ENCODE measurements at regions not wholly inside any gene's neighbourhood (a gene's known extent, or its start where the extent isn't known, plus 50 kb on each side); places are given as distances from the start of the nearest gene placed in this dataset.

DNA sequence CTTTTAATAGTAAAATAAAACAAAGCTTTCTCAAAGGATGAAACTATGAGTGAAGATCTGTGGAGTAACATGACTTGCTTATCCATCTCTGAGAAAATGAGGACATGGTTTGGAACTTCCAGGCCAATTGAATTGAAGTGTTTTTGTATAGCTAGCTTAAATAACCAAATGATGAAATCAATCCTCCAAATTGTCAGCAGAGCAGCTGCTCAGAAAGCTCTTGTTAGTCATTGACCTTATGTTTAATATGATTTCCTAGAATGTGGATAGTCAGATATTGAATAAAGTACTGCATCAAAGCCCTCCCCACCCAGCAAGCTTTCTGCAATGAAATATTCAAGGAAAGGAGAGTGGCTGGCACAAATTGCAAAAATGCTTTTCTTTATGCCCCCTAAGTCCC lies 437.2 kb downstream of the MFSD1 start:
- H3K27ac Mint-ChIP-seq (ENCODE audit: unreplicated experiment) = no peak overlapping the region
- TF ChIP-seq, protein P1, sequence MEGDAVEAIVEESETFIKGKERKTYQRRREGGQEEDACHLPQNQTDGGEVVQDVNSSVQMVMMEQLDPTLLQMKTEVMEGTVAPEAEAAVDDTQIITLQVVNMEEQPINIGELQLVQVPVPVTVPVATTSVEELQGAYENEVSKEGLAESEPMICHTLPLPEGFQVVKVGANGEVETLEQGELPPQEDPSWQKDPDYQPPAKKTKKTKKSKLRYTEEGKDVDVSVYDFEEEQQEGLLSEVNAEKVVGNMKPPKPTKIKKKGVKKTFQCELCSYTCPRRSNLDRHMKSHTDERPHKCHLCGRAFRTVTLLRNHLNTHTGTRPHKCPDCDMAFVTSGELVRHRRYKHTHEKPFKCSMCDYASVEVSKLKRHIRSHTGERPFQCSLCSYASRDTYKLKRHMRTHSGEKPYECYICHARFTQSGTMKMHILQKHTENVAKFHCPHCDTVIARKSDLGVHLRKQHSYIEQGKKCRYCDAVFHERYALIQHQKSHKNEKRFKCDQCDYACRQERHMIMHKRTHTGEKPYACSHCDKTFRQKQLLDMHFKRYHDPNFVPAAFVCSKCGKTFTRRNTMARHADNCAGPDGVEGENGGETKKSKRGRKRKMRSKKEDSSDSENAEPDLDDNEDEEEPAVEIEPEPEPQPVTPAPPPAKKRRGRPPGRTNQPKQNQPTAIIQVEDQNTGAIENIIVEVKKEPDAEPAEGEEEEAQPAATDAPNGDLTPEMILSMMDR (IDR thresholded peaks at IDR 0.05; ENCODE audit: partially characterized antibody, unreplicated experiment) = no peak

DNA sequence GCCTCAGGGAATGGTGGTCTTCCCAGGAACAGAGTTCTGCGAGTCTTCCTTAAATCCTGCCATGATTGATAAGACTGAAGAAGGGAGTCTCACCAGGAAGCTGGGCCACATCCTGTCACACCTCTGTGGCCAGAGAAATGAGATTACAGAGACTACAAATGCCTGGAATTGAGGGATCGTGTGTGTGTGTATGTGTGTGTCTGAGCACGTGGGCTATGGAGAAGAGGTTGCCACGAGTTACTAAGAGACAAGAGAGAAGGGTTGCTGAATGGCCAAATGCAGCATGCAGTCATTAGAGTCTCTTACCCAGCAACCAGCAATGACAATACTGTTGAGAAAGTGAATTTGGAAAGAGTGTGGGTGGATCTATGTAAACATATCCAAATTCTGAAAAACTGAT lies 443.1 kb downstream of the MFSD1 start:
- Mint-ChIP-seq H3K9me3 (ENCODE audit: unreplicated experiment) (no peaks in the 10 kb centered on the region), H3K36me3 (ENCODE audit: unreplicated experiment) (no peaks in the 10 kb centered on the region), H3K27ac (ENCODE audit: unreplicated experiment) (no peak overlapping the region), H3K4me1 (ENCODE audit: low read depth, unreplicated experiment) (no peaks in the 10 kb centered on the region), H3K4me3 (ENCODE audit: unreplicated experiment) (no peak overlapping the region), H3K27me3 (ENCODE audit: unreplicated experiment) (no peaks in the 10 kb centered on the region)
- no peak for DNase-seq
- TF ChIP-seq, protein P1 (IDR thresholded peaks at IDR 0.05; ENCODE audit: partially characterized antibody, unreplicated experiment) = no peak

More for the DNA sequence above, 437.2 kb downstream of the MFSD1 start:
- Mint-ChIP-seq H3K36me3 (ENCODE audit: unreplicated experiment) (no peaks in the 10 kb centered on the region), H3K4me3 (ENCODE audit: unreplicated experiment) (no peak overlapping the region), H3K4me1 (ENCODE audit: low read depth, unreplicated experiment) (no peaks in the 10 kb centered on the region), H3K9me3 (ENCODE audit: unreplicated experiment) (no peaks in the 10 kb centered on the region), H3K27me3 (ENCODE audit: unreplicated experiment) (no peaks in the 10 kb centered on the region)
- DNase-seq = no peak

DNA sequence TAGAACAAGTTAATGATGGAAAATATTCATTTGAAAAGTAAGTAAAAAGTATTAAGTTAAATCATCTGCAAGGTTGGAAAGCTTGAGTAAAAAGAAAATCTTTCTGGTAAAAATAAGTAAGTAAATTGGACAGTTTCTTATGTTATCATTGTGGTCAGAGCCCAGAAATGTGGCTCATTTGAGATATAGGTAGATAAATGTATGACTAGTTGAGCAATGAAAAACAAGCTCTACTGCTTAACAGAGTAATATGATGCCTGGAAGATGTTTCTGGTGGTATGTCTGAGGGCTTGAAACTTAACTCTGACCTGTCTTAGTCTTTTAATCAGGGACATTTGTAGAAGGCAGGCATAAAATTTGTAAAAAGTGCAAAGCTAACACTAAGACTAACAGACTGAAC lies 444.0 kb downstream of the MFSD1 start:
- H3K27ac Mint-ChIP-seq (ENCODE audit: unreplicated experiment) = no peak overlapping the region
- no peak overlapping the region for H3K4me3 Mint-ChIP-seq (ENCODE audit: unreplicated experiment)
- H3K9me3 Mint-ChIP-seq (ENCODE audit: unreplicated experiment) = no peaks in the 10 kb centered on the region
- H3K4me1 Mint-ChIP-seq (ENCODE audit: low read depth, unreplicated experiment) = no peaks in the 10 kb centered on the region
- no peak for DNase-seq
- TF ChIP-seq, protein P1 (IDR thresholded peaks at IDR 0.05; ENCODE audit: partially characterized antibody, unreplicated experiment) = no peak
- no peaks in the 10 kb centered on the region for H3K36me3 Mint-ChIP-seq (ENCODE audit: unreplicated experiment)
- no peaks in the 10 kb centered on the region for H3K27me3 Mint-ChIP-seq (ENCODE audit: unreplicated experiment)

DNA sequence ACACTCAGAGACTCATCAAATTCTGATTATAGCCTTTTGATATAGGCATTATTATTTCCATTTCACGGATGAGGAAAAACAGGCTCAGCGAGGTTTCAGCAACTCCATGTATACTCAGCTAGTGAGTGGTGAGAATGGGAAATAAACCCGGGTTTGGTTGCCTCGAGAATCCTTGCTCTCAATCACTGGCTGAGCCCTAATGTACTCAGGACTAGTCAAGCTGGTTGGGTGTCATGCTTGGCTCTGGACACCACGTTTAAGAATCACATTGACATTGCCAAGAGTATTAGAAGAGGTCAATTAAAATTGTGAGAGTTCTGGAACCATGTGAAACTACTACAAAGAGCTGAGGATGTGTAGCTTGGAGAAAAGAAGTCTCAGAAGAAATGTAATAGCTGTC lies 444.5 kb downstream of the MFSD1 start:
- Mint-ChIP-seq H3K9me3 (ENCODE audit: unreplicated experiment) (no peaks in the 10 kb centered on the region), H3K36me3 (ENCODE audit: unreplicated experiment) (no peaks in the 10 kb centered on the region), H3K27me3 (ENCODE audit: unreplicated experiment) (peaks cover 2% of the 10 kb centered on the region), H3K4me1 (ENCODE audit: low read depth, unreplicated experiment) (no peaks in the 10 kb centered on the region), H3K4me3 (ENCODE audit: unreplicated experiment) (no peak overlapping the region), H3K27ac (ENCODE audit: unreplicated experiment) (no peak overlapping the region)
- TF ChIP-seq, protein P1 (IDR thresholded peaks at IDR 0.05; ENCODE audit: partially characterized antibody, unreplicated experiment) = no peak
- DNase-seq = no peak

DNA sequence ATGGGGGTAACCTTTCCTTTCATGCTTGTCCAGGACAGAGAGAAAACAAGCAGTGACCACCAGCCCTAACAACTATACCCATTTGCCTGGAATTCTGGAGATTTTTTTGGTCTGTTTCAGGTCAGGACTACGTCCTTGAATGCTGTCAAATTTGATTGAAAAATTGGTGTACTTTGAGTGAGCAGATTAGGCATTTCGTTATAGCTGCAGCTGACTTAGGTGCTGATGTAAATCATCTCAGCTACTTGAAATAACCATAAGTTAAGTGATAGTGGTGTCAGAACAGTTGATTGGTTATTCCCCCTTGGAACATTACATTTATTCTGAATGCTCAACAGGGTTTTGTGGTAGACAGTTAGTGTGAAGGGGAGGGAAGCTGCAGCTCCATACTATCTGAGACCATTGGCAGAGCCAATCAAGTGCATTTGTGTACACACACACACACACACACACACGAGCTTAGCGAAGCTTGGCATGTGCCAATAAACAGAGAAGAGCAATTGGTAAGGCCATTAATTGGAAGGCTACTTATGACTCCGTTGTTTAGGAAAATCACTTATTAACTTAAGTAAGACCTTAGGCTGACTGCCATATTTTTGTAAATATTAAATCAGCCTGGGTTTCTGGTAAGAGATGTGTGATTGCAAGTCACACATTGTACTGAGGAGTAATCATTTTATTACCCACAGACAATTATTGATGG lies 447.8 kb downstream of the MFSD1 start:
- H3K27ac Mint-ChIP-seq (ENCODE audit: unreplicated experiment) = no peak overlapping the region
- no peak overlapping the region for H3K4me3 Mint-ChIP-seq (ENCODE audit: unreplicated experiment)
- H3K4me1 Mint-ChIP-seq (ENCODE audit: low read depth, unreplicated experiment) = no peaks in the 10 kb centered on the region
- no peaks in the 10 kb centered on the region for H3K36me3 Mint-ChIP-seq (ENCODE audit: unreplicated experiment)
- H3K9me3 Mint-ChIP-seq (ENCODE audit: unreplicated experiment) = no peaks in the 10 kb centered on the region
- no peak for DNase-seq
- H3K27me3 Mint-ChIP-seq (ENCODE audit: unreplicated experiment) = peaks cover 2% of the 10 kb centered on the region
- TF ChIP-seq, protein P1 (IDR thresholded peaks at IDR 0.05; ENCODE audit: partially characterized antibody, unreplicated experiment) = no peak
